Putamen (tissue), 1 donor: ENCODE measurements at regions not wholly inside any gene's neighbourhood (a gene's known extent, or its start where the extent isn't known, plus 50 kb on each side); places are given as distances from the start of the nearest gene placed in this dataset.
"Not testable (repeated sequence)": the region's sequence is repeated elsewhere in the genome, so short reads cannot be mapped to it uniquely, and the experiment has no call there.

Experiments
- DNase-seq: peaks from one replicate; pipeline ENCODE4 v3.0.0-alpha.2; 2016; ENCODE audit warnings: low spot score

GRCh38 chr11:93608364-93608763, 53.1 kb upstream of the CEP295 start:
- DNase-seq = peak; percentile 1

- DNase-seq = no peak
These were observed 54.8 kb upstream of the CEP295 start for GRCh38 chr11:93606721-93607120.

- DNase-seq = no peak
These were observed 55.2 kb upstream of the CEP295 start for GRCh38 chr11:93606314-93606713.

GRCh38 chr11:93605642-93606041, 55.8 kb upstream of the CEP295 start:
- no peak for DNase-seq

- DNase-seq = no peak
These were observed 57.3 kb upstream of the CEP295 start for GRCh38 chr11:93604008-93604660.

GRCh38 chr11:93603225-93604007, 58.1 kb upstream of the CEP295 start:
- DNase-seq = no peak

GRCh38 chr11:93596171-93596570, 53.0 kb upstream of the SMCO4 start:
- not testable (repeated sequence) for DNase-seq
